ENCODE measurements at regions not wholly inside any gene's neighbourhood (a gene's known extent, or its start where the extent isn't known, plus 50 kb on each side); places are given as distances from the start of the nearest gene placed in this dataset.
A peak's percentile ranks its signal among the peaks of the same experiment; 100 is the strongest.

DNA sequence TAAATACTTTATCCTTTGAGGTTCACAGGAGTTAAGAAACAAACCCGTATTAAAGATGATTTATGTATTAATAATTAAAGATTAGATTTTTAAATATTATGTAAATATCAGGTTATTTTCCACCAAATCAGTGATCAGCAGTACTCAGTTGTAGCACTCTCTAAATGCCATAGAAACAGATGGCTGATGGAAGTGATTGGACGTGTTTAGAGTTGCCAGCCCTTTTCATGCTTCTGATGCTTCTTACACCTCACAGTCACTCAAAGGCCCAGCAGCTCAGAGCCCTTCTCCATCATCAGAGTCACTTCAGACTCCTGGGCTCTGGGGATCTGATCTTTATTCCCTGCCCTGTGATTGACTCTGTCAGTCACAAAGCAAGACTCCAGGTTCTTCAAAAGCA is 170.1 kb upstream of the PGRMC2 start:
- Histone ChIP-seq H3K27ac (ENCODE audit: low read depth, low read length) (no peak overlapping the region), H4K20me1 (ENCODE audit: insufficient read depth, low read length) (no peaks in the 10 kb centered on the region), H3K79me2 (ENCODE audit: insufficient read depth, low read length) (no peaks in the 10 kb centered on the region), H3K4me3 (ENCODE audit: insufficient read depth, low read length) (no peak overlapping the region), H2AFZ (ENCODE audit: low read length) (no peak overlapping the region), H3K9me3 (ENCODE audit: low read depth, low read length) (no peaks in the 10 kb centered on the region), H3K4me2 (ENCODE audit: insufficient read depth, low read length) (no peak overlapping the region), H3K27me3 (ENCODE audit: insufficient read depth, low read length) (no peaks in the 10 kb centered on the region), H3K36me3 (ENCODE audit: insufficient read depth, low read length) (no peaks in the 10 kb centered on the region), H3K4me1 (ENCODE audit: insufficient read depth, low read length) (peaks cover 45% of the 10 kb centered on the region)
- TF ChIP-seq, protein P1, sequence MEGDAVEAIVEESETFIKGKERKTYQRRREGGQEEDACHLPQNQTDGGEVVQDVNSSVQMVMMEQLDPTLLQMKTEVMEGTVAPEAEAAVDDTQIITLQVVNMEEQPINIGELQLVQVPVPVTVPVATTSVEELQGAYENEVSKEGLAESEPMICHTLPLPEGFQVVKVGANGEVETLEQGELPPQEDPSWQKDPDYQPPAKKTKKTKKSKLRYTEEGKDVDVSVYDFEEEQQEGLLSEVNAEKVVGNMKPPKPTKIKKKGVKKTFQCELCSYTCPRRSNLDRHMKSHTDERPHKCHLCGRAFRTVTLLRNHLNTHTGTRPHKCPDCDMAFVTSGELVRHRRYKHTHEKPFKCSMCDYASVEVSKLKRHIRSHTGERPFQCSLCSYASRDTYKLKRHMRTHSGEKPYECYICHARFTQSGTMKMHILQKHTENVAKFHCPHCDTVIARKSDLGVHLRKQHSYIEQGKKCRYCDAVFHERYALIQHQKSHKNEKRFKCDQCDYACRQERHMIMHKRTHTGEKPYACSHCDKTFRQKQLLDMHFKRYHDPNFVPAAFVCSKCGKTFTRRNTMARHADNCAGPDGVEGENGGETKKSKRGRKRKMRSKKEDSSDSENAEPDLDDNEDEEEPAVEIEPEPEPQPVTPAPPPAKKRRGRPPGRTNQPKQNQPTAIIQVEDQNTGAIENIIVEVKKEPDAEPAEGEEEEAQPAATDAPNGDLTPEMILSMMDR (IDR thresholded peaks at IDR 0.05; ENCODE audit: extremely low read depth, low read depth, low read length), result no peak
- DNase-seq (ENCODE audit: insufficient read length, low spot score, missing footprints), result no peak

DNA sequence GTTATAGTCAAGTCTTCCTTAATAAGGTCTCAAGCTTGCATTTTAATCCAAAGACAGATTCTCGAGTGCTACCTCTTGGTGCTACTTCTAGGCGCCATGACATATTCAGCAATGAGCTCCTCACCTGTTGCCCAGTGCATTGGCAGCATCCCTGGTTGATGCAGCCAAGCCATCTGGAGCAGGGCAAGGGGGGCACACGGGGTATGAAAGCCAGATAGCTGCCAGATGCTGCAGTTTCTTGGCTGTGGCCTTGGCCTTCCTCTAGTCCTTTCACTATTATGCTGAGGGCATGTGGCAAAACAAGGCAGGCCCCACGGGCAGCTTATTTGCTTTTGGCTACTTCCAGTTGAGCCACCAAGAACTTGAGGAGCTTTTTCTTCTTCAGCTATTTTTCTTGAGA is 168.6 kb upstream of the PGRMC2 start:
- H2AFZ ChIP-seq (ENCODE audit: low read length), result no peak overlapping the region
- H3K4me2 ChIP-seq (ENCODE audit: insufficient read depth, low read length), result no peak overlapping the region
- H3K79me2 ChIP-seq (ENCODE audit: insufficient read depth, low read length), result no peaks in the 10 kb centered on the region
- no peaks in the 10 kb centered on the region for H3K36me3 ChIP-seq (ENCODE audit: insufficient read depth, low read length)
- no peaks in the 10 kb centered on the region for H3K27me3 ChIP-seq (ENCODE audit: insufficient read depth, low read length)
- H3K4me3 ChIP-seq (ENCODE audit: insufficient read depth, low read length), result no peak overlapping the region
- H4K20me1 ChIP-seq (ENCODE audit: insufficient read depth, low read length), result no peaks in the 10 kb centered on the region
- no peaks in the 10 kb centered on the region for H3K9me3 ChIP-seq (ENCODE audit: low read depth, low read length)
- H3K27ac ChIP-seq (ENCODE audit: low read depth, low read length), result no peak overlapping the region
- TF ChIP-seq, protein P1 (IDR thresholded peaks at IDR 0.05; ENCODE audit: extremely low read depth, low read depth, low read length), result no peak
- peaks cover 45% of the 10 kb centered on the region for H3K4me1 ChIP-seq (ENCODE audit: insufficient read depth, low read length)
- DNase-seq (ENCODE audit: insufficient read length, low spot score, missing footprints), result peak; percentile 13

DNA sequence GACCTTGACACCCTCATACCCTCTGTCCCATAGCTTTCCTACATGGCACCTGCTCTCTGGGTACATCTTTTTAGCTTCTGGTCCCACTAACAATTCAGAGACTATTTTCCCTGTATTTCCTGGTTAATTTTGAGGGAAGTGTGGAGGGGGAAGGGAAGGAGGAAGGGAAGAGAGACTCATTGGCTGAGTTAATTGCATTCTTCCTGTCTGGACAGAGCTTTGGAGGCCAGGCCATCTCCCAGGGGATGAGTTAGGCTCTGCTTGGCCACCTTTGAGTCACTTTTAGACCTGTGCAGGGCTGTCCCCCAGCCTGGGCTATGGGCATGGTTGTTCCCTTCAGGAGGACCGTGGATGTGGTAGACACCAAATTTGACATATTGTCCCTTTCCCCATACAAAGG is 167.9 kb upstream of the PGRMC2 start:
- TF ChIP-seq, protein P1 (IDR thresholded peaks at IDR 0.05; ENCODE audit: extremely low read depth, low read depth, low read length), result no peak
- peak overlapping the region; percentile 73 for H3K4me2 ChIP-seq (ENCODE audit: insufficient read depth, low read length)
- no peaks in the 10 kb centered on the region for H3K36me3 ChIP-seq (ENCODE audit: insufficient read depth, low read length)
- H3K4me1 ChIP-seq (ENCODE audit: insufficient read depth, low read length), result peaks cover 47% of the 10 kb centered on the region
- DNase-seq (ENCODE audit: insufficient read length, low spot score, missing footprints), result no peak
- H3K79me2 ChIP-seq (ENCODE audit: insufficient read depth, low read length), result no peaks in the 10 kb centered on the region
- no peak overlapping the region for H3K4me3 ChIP-seq (ENCODE audit: insufficient read depth, low read length)
- H3K27me3 ChIP-seq (ENCODE audit: insufficient read depth, low read length), result no peaks in the 10 kb centered on the region
- no peak overlapping the region for H2AFZ ChIP-seq (ENCODE audit: low read length)
- no peaks in the 10 kb centered on the region for H4K20me1 ChIP-seq (ENCODE audit: insufficient read depth, low read length)
- peak overlapping the region; percentile 86 for H3K27ac ChIP-seq (ENCODE audit: low read depth, low read length)
- H3K9me3 ChIP-seq (ENCODE audit: low read depth, low read length), result no peaks in the 10 kb centered on the region

DNA sequence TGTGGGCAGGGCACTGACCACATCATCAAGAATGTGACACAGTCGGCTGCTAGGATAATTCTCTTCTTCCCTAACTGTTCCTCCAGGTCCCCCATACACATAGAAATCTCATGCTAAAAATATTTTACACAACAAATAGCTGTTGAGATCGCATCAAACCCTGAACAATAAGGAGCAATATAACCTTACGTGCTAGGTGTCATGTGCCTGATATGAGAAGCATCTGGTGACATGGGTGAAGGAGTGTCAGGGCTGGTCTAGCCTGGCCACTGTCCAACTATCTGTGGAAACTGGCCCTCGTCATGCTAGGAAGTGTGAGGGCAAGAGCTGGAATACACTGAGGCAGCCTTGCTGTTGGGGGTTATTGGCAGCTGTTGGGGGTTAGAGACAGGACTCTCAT is 167.3 kb upstream of the PGRMC2 start:
- Histone ChIP-seq H3K79me2 (ENCODE audit: insufficient read depth, low read length) (no peaks in the 10 kb centered on the region), H3K27ac (ENCODE audit: low read depth, low read length) (peak overlapping the region; percentile 86), H3K36me3 (ENCODE audit: insufficient read depth, low read length) (no peaks in the 10 kb centered on the region), H3K27me3 (ENCODE audit: insufficient read depth, low read length) (no peaks in the 10 kb centered on the region), H2AFZ (ENCODE audit: low read length) (no peak overlapping the region), H3K9me3 (ENCODE audit: low read depth, low read length) (no peaks in the 10 kb centered on the region), H3K4me2 (ENCODE audit: insufficient read depth, low read length) (peak overlapping the region; percentile 73), H4K20me1 (ENCODE audit: insufficient read depth, low read length) (no peaks in the 10 kb centered on the region), H3K4me1 (ENCODE audit: insufficient read depth, low read length) (peaks cover 48% of the 10 kb centered on the region), H3K4me3 (ENCODE audit: insufficient read depth, low read length) (peak overlapping the region; percentile 53)
- TF ChIP-seq, protein P1 (IDR thresholded peaks at IDR 0.05; ENCODE audit: extremely low read depth, low read depth, low read length), result no peak
- peak; percentile 11 for DNase-seq (ENCODE audit: insufficient read length, low spot score, missing footprints)
